HG03108 (cell line): ENCODE measurements at regions not wholly inside any gene's neighbourhood (a gene's known extent, or its start where the extent isn't known, plus 50 kb on each side); places are given as distances from the start of the nearest gene placed in this dataset.

ENCODE experiments used
- ATAC-seq: cut with Tn5 transposase; IDR thresholded peaks from one replicate; pipeline ENCODE4 v1.9.1; 2021; ENCODE audit warnings: moderate library complexity; ENCODE audit not compliant: unreplicated experiment

DNA sequence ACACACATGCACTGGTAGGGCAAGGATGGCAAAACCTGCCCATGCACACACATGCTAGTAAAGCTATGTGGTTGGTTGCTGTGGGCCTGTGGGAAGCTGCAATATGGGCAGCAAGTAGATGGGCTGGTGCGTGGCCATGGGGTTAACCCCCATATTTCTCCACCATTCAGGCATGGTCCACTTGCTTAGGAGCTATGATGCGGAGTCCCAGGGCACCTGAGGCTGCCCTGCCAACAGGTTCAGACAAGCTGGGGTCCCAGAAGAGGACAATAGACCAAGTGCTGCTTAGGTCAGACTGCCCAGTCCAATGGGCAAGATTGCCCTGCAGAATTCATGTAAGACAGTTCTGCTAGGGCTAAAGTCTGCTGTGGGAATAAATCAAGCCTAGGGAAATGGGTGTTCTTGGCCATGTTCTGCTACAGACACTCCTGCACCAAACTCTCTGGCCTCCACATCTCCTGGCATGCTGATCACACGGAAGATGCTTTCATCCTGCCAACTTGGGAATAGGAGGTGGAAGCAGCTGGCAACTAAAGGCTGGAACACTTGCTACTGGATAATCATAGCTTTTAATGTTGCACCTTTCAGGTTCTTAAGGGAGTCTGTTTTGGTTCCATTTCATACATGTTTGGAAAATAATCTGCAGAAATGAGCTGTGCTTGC is 646.3 kb upstream of the SLITRK1 start:
- ATAC-seq: no peak

DNA sequence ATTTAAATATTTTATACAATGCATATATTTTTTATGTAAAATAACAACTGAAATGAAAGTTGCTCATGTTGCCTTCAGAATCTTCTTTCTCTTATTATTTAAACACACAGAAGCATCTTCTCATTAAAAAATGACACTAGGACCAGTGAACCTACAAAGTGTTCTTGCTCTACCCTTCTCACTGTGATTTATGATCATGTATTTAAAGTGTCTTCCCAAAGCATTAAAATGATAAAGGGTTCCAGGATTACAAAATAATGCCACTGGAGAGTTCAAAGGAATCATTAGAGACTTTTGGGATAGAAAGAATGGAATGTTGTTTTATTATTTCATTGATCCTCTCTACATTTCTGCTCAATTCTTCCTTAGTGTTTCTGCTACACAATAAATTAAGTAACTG is 643.6 kb upstream of the SLITRK1 start:
- ATAC-seq: no peak

DNA sequence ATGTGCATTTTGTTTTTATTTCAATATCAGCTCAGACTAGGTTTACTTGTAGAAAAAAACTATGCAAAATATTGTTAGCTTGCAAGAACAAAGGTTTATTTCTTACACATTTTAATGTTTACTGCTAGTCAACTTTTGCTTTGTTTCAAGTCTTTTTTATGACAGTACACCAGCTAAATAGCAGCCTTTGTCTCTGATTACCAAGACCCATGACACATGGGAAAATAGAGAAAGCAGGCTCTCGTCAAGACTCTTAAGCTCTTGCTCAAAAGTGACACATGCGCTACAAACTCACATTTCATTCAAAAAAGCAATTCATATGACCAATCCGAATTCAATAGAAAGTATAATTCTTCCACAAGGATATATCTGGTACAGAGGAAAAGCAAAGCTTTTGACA is 642.3 kb upstream of the SLITRK1 start:
- no peak for ATAC-seq

DNA sequence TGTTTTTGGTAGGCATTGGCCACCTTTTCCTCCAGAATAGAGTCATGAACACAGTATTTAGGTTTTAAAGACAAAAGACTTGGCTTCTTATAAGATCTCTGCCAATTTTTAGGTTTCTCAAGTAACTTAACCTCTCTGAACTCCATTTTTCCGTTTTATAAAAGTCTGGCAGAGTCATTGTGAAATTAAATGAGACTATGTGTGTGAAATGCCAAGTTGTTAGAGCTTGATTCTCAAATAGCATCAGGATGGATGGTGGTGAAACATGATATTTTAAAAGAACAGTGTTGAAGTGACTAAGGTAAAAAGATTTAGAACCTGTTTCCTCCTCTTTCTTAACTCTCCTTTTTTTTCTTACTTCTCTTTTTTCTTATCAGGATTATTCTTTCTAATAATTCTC is 617.7 kb upstream of the SLITRK1 start:
- no peak for ATAC-seq

DNA sequence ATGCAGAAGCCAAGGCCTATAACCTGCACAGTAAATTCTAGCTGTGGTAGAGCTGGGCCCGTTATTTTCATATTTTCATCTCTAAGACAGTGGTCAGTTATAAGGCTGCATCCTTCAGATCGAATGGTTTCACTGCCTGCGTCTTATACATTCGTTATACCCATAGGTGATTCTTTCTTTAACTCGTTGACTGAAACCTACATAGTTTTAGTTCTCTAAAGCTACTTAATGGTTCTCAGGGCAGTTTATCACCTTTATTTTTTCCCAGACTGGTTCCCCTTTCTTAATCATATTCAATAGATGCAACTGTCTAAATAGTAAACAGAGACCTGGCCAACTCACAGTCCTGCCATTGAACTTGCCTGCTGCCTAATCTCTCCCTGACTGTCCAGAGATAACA is 615.3 kb upstream of the SLITRK1 start:
- ATAC-seq: no peak

DNA sequence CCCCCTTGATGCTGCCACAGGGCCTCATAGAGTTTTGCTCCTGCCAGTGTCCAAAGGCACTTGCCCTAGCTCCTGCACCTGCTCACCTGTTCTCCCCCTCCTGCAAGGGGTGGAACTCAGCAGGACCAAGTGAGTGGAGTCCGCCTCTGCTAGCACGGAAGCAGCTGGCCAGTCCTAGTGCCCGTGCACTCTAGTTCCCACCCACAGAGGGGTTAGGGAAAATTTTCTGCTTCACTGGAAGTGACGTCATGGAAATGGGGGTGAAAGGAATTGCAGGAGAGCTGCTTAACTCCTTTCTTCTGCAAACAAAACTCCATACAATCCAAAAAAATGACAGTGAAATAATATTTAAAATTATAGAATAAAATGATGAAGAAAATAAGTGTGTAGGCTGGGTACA is 609.7 kb upstream of the SLITRK1 start:
- ATAC-seq: no peak

DNA sequence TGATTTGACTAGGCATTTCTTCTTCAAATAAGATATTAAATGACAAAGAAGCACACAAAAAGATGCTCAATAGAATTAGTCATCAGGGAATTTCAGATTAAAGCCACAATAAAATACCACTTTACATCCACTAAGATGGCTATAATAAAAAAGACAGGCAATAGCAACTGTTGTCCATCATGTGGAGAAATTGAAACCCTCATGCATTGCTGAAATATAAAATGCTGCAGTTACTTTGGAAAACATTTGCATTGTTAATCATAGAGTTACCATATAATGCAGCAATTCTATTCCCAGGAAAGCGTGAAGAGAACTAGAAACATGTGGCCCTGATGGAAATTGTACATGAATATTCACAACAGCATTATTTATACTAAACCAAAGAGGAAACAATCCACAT is 605.5 kb upstream of the SLITRK1 start:
- no peak for ATAC-seq

DNA sequence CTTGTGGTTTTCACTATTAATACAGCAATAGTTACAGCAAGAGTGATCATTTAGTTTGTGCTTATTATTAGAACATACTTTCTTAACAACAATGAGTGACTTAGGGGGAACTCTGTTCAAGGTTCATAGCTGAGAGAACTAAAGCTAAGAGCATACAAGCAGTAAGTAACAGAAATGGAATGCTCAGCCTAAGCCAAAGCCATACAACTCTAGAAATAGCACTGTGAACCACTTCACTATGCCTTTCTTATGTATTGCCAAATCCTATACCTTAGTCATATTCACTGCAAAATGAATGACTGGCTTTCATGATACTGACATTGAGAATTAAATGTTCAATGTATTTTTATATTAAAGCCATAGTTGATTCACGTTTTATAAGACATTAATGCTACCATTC is 599.7 kb upstream of the SLITRK1 start:
- ATAC-seq: no peak

DNA sequence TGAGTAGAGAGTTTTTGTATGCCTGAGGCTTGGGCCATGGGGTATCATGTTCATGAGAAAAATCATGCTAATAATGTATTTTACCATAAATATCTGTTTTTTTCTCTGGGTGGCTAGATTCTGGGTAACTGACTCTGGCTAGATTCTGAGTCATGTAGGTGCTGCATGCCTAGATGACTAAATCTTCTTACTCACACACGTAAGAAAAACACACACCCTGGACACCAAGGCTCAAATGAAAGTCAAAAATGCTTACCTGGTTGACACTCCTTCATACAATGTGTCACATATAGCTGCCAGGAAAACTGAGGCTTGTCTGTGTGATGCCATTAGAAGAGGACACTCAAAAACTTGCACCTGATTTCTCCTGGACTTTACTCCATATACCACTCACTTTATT is 597.4 kb upstream of the SLITRK1 start:
- ATAC-seq: no peak

DNA sequence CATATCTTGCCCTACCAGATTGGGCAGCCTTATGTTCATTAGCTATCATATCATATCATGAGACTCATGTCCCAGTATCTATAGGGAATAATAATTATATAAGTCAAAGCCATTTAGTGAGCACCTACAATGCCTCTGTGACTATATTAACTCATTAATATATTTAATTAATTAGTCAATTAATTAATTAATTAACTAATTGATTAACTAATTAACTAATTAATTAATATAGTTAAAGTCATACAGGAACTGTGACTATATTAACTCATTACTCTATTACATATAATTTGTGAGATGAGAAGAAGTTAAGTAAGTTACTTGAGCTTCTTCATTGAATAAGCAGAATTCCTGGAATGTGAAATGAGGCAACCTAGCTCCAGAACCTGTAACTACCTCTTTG is 588.3 kb upstream of the SLITRK1 start:
- no peak for ATAC-seq

DNA sequence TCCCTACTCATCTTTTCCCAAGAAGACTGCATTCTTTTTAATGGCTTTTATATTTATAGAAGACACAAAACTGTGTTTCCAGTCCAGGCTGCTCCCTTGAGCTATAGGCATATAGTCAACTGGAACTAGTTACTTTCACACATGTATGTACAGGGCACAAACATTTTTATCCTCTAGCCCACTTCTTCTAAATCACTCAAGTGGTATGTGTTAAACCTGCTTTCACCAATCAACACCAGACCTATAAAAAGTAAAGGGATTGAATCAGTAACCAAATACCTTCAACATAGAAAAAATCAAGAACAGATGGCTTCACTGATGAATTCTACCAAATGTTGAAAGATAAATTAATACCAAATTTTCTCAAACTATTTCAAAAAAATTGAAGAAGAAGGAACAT is 584.2 kb upstream of the SLITRK1 start:
- ATAC-seq: no peak

DNA sequence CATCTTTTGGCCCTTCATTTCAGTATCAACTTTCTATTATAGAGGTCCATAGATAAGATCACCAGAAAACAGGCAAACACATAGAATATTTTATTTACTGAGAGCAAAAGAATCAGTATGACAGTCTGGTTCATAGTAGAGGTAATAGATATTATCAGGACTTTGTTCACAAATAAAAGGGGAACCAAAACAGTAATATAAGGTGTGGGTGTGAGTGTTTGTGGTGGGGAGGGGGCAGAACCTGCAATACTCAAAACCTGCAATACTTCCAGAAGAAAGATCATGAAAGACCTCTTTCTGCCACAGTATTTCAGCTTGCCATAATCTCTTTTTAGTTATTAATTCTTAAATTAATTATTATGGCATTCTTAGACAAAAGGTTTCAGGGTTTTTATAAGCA is 578.7 kb upstream of the SLITRK1 start:
- ATAC-seq: no peak

DNA sequence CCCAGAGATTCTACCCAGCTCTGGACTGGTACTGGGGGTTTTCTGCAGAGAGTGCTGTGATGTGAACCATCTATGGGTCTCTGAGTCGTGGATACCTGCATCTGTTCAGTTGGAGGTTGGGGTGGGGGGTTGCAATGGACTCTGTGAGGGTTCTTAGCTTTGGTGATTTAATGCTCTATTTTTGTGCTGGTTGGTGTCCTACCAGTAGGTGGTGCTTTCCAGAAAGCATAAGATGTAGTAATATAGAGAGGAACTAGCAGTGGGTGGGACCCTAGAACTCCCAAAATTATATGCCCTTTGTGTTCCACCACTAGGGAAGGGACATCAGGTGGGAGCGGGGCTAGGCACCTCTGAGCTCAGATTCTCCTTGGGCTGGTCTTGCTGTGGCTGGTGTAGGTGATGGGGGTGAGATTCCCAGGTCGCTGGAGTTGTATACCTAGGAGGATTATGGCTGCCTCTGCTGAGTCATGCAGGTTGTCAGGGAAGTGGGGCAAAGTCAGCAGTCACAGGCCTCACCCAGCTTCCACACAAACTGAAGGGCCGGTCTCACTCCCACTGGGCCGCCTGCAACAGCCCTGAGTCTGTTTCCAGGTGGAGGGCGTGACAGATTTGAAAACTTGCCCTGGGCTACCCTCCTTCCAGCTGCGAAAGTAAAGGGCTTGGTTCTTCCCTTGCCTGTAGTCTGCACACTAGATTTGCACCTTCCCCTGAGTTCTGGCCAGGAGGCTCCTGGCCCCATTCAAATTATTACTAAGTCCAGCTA is 573.0 kb upstream of the SLITRK1 start:
- ATAC-seq: no peak

DNA sequence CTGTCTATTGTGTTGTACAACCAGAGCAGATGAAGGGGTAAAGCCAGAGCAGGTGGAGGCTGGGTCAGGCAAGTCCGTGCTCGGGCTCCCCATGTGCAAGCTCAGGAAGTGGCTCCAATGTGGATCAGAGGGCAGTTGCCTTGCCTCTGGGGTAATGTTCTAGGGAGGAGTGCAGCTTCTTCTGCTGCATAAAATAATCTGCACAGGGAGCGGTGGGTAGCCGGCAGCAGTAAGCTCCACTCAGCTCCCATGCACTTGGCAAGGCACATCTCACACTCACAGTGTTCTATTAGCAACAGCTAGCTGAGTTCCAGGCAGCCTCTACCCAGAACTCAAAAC is 565.3 kb upstream of the SLITRK1 start:
- ATAC-seq: no peak

DNA sequence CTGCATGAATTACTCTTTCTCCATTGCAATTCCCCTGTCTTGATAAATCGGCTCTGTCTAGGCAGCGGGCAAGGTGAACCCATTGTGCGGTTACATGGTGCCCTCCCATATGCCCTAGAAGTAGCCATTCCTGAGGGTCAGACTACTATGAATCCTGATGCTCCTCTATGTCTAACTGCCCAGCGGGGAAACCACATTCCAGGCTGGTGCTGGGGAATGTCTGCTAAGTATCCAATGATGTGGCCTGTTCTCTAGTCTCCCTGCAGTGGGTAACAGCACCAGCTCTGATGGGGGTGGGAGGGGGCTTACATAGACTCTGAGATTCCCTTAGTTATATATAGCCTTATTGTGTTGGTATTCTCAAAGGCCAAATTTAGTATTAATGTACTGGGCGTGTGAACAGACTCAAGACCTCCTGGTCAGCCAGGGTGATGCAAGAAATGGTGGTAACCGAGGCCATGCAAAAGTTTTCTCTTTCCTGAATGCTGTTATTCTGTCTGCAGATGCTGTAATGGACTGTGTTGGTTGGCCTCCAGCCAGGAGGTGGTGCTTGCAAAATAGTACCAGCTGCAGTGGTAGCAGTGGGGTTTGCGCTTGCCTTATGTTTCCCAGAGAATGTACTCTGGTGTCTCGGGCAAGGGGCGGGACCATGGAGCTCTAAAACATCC is 564.8 kb upstream of the SLITRK1 start:
- ATAC-seq: no peak

DNA sequence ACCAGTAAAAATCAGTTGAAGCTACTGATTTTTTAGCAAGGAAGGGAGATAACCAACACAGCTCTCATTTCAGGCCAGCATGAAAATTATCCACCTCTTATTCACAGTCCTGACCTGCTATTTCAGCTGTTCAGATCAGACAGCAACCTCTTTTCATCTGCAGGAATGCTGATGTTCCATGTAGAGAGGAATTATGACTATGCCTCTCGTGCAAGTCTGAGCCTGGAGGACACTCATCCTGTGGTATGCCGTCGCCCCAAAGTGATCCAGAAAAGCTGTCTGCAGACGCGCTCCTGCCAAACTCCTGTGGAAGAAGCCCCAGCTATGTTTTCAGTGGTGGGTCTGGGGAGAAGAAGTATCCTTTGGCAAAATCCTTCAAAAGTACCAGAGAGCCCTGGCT is 563.5 kb upstream of the SLITRK1 start:
- no peak for ATAC-seq

DNA sequence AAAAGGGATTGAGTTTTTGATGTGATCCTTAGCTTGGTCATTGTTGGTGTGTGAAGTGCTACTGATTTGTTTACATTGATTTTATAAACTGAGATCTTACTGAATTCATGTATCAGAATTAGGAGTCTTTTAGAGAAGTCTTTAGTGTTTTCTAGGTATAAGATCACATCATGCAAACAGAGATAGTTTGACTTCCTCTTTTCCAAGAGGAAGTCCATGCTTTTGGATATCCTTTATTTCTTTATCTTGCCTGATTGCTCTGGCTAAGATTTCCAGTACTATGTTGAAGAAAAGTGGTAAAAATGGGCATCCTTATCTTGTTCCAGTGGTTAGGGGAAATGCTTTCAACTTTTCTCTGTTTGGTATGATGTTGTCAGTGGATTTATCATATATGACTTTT is 561.2 kb upstream of the SLITRK1 start:
- no peak for ATAC-seq

DNA sequence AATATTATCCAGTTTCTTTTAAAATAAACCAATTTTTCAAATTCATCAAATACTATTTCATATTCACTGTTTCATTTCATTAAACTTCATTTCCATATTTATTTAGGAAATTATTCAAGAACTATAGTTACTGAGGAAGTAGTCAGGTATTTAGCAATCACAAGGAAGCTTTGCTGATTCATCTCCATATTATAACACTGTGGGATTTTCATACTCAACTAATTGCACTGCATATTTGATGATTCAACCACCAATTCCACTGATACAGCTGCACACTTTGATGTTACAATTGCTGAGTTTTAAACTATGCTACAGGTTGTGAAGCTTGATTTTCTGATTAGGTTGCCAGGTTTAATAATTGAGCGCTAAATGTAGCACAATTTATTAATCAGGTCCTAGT is 556.8 kb upstream of the SLITRK1 start:
- no peak for ATAC-seq

DNA sequence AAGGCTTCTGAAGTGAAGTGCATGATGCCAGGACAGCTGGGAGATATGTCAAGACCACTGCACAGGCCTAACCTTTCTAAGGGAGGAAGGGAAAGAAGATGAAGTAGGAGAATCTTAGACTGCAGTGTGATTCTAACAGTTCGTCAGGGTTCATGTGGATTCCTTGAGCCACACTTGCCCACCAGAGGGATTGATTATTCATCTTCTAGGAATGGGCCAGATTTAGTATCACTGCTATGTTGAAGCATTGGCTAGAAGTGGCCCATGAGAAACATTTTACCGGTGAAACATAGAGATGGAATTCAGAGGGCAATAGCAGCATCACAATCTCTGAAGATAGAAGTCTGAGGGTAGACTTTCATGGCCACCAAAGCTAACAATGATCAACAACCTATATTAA is 550.8 kb upstream of the SLITRK1 start:
- ATAC-seq: no peak

DNA sequence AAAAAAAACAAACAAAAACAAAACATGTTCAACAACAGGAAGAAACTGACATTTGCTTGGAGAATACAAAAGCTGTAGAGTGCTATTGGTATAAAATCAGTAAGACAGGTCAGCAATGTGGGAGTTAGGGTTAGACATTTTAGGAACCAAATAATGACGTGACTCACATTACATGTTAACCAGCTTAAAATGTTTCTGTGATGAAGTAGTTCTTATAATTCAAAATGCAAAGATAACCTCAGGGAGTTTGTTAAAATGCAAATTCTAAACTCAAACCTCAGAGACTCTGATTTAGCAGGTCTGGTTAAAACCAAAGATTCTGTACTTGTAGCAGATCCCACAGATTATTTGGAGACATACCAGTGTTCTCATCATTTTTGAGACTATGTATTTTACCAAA is 549.4 kb upstream of the SLITRK1 start:
- no peak for ATAC-seq

DNA sequence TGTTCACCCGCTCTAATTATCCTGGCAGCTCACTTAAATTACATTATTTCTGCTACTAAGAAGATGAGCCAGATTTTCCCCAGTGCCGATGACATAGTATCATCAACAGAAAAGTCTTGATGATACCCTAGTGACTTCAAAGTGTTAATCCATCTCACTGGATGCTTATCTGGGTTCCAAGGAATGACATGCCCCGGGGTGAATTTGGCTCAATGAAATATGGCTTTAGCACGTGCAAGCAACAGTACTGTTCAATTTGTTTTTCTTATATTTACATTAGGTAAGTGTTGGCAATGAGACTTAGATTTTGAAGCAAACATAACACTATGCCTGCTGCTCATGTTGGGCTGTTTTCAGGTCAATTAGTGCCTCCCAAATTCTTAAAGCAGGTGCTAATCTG is 548.2 kb upstream of the SLITRK1 start:
- ATAC-seq: no peak

DNA sequence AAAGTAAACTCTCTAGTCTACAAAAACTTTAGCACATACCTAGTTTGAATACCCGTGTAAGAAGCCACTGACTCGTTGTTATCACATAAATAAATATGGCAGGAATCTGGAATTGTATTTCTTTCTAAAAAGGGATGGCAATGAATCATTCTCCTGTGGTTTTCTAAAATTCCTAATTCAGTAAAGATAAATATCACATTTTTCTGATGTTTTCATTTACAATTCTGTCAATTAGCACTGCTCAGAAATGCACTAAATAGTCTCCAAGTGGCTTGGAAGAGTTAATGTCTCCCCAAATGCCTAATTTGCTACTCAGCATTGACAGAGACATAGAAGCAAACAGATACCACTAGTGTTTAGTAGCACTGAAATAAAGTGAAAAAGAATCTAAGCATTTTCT is 547.7 kb upstream of the SLITRK1 start:
- ATAC-seq: no peak

DNA sequence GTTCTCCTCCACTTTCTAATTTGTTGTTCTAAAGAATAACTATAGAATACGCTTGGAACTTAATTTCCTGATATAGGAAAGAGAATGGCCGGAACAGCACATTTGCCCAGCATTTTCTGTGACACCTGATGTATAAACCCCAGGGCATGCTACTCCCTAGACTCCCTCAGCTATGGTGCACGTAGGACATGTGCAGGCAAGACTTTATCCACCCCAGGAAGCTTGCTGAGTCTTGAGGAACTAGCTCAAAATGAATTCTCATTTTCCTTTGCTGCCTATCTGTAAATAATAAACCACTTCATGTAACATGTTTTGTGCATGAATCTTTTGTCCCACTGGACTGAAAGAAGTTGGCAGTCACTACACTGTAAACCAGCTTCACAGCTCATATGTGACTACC is 535.8 kb upstream of the SLITRK1 start:
- ATAC-seq: no peak
